OCI-LY3 (cell line): ENCODE measurements at regions not wholly inside any gene's neighbourhood (a gene's known extent, or its start where the extent isn't known, plus 50 kb on each side); places are given as distances from the start of the nearest gene placed in this dataset.

ENCODE experiments used
- CTCF ChIP-seq: fragments of 200-600, 300-600 bp; sonication (generic); IDR thresholded peaks from 2 replicates; pipeline ENCODE4 v1.5.1; 2014; ENCODE audit warnings: antibody characterized with exemption, low read length, low read depth
- EZH2phosphoT487 ChIP-seq: fragments of 200-600 bp; shearing (Covaris generic); IDR thresholded peaks from 2 replicates; pipeline ENCODE4 v1.6.1; 2018; ENCODE audit warnings: antibody characterized with exemption, mixed run types, low read depth

GRCh38 chr2:189327879-189328847 lies 113.1 kb upstream of the WDR75 start:
- TF ChIP-seq CTCF (no peak), EZH2phosphoT487 (no peak)
